HG03558 (cell line): ENCODE measurements at regions not wholly inside any gene's neighbourhood (a gene's known extent, or its start where the extent isn't known, plus 50 kb on each side); places are given as distances from the start of the nearest gene placed in this dataset.

ENCODE experiments used
- ATAC-seq: cut with Tn5 transposase; IDR thresholded peaks from one replicate; pipeline ENCODE4 v1.9.1; 2021; ENCODE audit warnings: moderate number of reproducible peaks; ENCODE audit not compliant: unreplicated experiment; ENCODE audit errors: extremely low read depth

GRCh38 chr3:192068464-192069254 is 607.7 kb downstream of the PYDC2 start:
- ATAC-seq: peak; percentile 43

GRCh38 chr3:192077795-192078497 is 617.0 kb downstream of the PYDC2 start:
- ATAC-seq: no peak

- ATAC-seq: no peak
These were observed 618.1 kb downstream of the PYDC2 start for GRCh38 chr3:192079098-192079497.

GRCh38 chr3:192080336-192080735 is 619.4 kb downstream of the PYDC2 start:
- ATAC-seq: no peak

GRCh38 chr3:192082730-192083660 is 622.0 kb downstream of the PYDC2 start:
- peak; percentile 91 for ATAC-seq
